ENCODE measurements at regions not wholly inside any gene's neighbourhood (a gene's known extent, or its start where the extent isn't known, plus 50 kb on each side); places are given as distances from the start of the nearest gene placed in this dataset.
A peak's percentile ranks its signal among the peaks of the same experiment; 100 is the strongest.

DNA sequence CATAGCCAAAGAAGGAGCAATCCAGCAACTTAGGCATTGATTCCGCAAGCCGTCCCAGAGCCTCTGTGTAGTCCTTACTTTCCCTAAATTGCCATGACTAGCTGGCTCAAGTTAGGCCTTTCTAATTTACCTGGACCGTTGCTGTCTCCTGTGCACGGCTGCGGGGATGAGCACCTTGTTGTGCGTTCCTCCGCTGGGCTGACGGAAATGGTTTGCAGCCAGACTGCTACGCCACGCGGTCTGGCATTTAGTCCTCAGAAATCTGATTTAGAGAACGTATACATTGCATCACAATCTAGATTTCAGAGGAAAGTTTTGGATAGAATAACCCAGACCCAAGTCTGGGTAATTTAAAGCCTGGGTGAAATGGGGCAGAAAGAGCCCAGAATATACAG, 133.2 kb upstream of the ARHGAP5 start:
- DNase-seq (ENCODE audit: low read depth) = no peak

DNA sequence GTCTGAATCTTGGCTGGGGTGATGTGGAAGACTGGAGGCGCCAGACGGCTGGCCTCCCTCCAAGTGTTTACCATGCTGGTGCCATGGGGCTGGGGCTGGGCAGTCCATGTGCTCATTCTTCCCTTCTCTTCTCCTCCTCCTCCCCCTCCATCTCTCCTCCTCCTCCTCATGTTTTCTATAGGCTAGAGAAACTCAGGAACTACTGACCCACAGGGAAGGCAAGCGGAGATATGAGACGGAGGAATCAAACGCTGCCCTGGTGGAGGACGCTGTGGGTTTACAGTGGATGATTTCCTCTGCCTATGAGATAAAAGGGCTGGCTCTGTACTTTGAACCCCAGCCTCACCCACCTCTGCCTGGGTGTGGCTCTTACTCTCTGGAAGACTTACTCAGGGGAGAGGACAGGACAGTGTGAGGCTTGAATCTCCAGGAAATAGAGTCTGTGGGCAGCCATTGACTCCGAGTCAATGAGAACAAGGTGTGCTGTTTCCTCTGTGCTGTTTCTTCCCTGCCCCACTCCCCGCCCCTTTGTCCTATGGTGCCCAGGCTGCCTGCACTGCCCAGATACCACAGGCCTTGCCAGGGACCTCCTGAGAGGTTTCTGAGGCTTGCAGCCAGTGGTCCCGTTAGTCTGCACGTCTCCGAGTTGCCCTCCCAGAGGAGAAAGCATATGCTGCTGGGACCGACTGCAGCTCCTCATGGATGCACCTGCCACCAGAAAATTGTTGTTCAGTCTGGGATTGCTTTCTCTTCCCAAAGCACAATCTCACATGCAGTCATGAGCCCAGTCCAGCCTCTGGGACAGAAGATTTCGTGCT, 132.6 kb upstream of the ARHGAP5 start:
- DNase-seq (ENCODE audit: low read depth) = peak; percentile 48

DNA sequence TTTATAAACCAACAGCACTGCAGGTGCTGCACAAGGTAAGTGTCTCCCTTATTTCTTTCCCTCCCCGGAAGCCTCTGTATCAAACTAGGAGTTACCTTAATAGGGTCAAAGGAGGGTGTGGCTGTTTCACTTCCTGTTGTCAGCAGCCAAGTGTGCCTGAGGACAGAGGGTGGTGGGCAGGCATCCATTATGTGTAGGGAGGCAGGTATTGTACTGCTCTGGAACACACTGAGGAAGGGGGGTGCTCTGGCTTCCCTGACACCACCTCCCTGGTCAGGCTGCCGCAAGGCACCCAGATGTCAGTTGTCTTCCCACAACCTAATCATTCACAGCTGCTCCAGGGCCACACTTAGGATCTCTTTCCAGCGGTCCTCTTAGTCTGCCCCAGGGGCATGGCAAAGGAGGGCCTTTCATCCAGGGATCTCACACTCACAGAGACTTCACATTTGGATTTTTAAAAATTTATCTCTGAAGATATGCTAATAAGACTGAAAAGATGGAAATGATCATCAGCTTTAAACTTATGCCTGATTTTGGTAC, 132.0 kb upstream of the ARHGAP5 start:
- no peak for DNase-seq (ENCODE audit: low read depth)

DNA sequence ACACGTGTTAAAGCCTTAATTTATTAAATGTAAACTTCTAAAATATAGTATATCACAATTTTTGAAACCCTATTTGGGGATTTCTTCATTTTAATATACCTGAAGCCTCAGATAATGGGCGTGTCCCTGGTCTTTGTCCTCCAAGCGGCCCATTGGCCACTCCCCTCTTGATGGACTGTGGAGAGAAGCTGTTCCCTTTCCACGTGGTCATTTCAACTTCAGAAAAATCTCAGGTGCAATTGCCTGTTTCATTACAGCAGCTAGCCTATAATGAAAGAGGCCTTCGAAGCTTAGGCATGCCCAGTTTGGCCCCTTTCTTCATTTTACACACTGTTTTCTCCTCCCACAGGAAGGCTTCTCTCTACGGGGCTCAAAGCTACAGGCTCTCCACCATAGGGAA, 131.4 kb upstream of the ARHGAP5 start:
- DNase-seq (ENCODE audit: low read depth) = no peak

DNA sequence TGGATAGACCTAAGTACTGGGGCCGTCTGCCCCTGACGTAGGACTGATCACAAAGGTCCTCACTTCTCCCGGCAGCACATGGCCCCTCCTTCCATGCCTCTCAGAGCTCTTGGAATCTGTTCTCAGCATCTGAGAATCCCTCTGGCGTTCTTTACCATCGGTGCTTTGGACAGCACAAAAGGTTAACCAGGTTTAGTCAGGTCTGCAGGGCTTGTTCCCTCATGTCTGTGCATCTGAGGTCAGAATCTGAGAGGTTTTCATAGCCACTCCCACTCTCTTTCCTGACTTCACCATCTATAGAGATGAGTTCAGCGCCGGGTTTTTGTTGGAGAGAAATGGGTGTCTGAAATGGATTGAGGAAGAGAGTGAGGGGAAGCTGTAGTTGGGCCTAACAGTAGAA, 130.0 kb upstream of the ARHGAP5 start:
- DNase-seq (ENCODE audit: low read depth) = no peak

DNA sequence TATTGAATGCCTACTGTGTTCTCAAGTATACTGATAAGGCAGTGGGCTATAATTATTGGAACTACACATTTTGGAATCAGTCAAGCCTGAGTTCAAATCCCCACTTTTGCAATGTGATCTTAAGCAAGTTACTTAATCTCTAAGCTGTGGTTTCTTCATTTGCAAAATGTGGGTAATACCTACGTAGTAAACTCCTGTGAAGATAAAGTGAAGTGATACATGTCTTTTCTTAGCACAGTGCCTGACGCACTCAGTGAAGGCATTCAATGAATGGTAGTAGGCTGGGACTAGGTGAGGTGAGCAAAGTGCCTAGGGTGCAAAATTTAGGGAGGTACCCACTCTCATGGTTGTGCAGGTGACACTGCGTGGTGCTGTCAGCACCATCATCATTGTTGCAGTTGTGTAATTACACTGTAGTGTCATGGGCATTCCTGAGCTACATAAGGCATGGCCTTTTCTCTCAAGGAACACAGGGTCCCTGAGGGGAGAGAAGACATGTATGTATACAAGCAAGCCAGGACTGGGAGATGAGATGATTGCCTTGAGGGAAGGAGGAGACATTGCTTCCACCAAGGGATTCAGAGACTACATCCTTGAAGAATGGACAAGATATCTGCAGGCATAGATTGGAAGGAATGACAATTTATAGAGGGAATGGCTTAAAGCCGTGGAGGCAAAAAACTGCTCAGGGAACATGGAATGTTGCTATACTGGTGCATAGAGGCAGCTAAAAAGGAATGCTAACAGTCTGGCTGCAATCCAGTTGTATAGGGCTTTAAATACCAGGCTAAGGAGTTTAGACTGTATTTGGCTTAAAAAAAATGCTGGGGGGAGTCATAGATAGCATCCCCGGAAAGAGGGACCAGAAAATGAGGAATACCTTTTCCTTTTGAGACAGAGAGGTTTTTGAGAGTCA, 129.2 kb upstream of the ARHGAP5 start:
- no peak for DNase-seq (ENCODE audit: low read depth)

DNA sequence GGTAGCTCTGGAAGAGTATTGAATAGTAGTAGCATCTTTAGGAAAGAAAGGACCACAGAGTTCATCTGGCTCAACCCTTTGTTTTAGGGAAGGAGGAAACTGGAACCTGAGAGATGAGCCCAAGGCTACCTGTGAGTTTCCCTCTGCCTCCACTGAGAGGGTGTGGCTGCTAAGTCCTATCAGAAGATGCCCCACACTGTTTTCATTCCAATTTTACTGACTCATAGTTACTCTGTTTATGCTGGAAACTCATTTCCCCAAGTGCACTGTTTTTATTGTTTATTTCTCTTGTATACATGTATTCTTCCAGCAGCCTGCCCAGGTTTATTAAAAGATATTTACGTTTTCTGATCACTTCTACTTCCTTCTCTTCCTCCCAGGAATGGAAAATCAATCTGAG, 127.4 kb upstream of the ARHGAP5 start:
- peak; percentile 63 for DNase-seq (ENCODE audit: low read depth)

DNA sequence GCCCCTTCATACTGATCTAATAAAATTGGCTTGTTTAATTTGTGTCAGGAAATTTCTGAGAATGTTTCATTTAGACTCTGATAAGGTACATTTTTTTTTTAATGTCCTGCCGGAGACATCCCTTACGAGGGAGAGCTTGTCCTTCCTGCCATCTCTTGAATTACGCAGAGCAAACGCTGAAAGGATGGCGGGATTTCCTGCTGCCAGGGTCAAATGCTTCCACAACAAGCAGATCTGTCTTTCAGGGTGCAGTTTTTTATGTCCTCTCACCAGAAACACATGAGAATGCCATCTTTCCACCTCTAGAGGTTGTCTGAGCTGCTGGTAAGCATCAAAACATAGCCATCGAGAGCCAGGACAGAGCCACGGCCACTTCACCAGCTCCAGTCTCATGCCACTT, 126.8 kb upstream of the ARHGAP5 start:
- no peak for DNase-seq (ENCODE audit: low read depth)

DNA sequence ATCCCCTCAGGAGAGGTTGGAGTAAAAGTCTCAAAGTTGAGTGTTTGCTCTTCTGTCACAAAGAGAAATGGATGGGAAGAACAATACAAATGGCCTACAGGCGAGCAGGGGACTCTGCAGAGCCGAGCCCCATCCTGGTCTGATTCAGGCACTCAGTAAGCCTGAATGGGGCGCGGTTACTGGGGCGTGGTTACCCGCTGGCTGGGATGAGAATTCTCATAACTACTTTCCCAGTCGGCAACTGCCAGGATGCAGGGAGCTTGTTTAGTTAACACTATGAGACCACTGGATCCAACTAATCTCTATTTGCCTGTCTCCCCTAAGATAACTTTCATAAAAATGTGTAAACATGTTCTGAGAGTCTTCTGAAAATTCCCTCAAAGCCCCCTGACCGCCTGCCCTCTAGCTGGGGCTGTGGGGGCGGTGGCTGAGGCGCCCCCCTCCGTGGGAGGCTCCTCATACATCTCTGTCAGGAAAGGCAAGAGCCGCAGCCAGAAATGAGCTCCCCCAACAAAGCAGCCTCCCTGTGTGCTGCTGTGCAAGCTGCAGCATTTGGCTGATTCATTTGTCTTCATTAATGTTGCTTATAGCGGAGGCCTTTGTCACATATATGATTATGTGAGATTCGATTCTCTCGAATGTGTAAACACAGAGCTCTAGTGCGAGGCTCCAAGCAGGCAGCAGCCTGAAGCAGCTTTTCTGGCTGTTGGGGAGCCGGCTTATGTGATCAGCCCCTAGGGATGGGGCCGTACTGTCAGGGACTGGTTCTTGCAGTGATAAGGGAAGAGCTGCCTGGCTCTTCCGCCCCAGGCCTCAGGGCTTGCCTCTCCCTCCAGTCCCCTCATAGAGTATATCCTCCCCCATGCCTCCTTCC, 126.1 kb upstream of the ARHGAP5 start:
- no peak for DNase-seq (ENCODE audit: low read depth)

DNA sequence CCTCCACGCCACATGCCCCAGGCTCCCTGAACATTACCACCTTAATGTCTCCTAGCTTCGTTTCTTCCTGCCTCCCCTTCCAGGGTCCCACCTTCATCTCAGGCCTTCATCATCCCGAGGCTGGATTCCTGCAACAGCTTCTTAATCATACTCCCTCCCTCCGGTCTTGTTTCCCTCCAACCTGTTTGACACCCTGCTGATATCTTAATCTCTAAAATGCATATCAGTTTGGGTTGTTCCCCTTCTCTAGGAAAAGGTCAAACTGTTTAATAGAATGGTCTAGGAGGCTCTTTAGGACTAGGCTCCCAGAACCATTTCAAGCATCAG, 125.5 kb upstream of the ARHGAP5 start:
- DNase-seq (ENCODE audit: low read depth) = no peak

DNA sequence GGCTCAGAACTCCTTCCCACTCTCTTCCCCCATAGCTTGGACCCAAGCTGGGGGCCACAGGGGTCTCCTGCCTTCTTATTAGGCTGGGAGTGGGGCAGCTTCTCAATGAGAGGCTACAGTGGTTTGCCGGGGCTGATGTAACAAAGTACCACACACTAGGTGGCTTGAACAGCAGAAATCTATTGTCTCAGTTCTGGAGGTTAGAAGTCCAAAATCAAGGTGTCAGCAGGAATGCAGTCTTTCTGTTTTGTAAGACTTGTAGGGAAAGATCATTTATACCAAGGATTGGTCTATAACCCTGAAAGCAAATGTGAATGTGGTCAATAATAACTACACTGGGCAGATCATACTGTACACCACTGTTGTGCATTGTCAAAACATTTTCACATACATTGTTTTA, 124.5 kb upstream of the ARHGAP5 start:
- DNase-seq (ENCODE audit: low read depth) = no peak

DNA sequence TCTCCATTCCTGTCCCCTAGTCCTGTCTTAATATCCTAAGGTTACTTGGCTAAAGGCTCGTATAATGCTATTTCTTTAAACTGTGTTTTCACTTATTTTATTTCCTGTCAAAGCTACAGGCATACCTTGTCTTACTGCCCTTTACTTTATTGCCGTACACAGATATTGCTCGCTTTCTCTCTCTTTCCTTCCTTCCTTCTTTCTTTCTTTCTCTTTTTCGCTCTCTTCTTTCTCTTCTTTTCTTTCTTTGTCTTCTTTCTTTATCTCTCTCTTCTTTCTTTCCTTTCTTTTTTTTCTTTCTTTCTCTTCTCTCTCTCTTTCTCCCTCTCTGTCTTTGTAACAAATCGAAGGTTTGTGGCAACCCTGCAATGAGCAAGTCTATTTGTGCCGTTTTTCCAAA, 123.9 kb upstream of the ARHGAP5 start:
- no peak for DNase-seq (ENCODE audit: low read depth)

DNA sequence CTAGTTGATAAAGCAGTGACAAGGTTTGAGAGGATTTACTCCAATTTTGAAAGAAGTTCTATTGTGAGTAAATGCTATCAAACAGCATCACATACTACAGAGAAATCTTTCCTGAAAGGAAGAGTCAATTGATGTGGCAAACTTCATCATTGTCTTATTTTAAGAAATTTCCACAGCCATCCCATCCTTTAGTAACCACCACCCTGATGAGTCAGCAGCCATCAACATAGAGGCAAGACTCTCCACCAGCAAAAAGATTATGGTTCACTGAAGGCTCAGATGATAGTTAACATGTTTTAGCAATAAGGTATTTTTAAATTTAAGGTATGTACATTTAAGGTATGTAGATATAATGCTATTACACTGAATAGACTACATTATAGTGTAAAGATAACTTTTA, 122.1 kb upstream of the ARHGAP5 start:
- DNase-seq (ENCODE audit: low read depth) = no peak

DNA sequence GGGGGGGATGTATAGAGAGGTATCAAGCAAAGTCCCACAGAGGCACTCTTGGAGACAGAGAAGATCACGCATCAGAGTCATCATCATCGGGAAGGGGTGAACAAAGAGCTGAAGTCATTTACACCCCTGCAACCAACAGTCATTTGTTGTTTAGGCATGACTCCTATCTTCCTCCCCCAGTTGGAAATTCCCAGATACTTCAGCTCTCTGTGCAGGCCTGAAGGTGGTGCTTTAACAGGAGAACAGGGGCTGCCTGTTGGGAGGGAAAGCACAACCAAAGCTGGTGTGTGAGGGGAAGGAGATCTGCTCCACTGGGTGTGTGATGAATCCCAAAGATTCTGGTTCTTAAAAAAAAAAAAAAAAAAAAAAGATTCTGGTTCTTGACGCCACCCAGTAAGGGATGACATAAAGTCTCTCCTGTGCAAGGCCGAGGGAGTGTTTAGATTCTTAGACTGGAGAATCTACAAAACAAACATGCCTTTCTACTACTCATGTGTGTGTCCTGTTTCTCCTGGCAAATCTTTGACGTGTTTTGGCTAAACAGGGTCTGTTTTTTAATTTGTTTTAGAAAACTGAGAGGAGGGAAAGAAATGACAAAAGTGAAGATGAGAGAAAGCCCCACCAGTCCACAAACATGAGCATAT, 121.0 kb upstream of the ARHGAP5 start:
- DNase-seq (ENCODE audit: low read depth) = peak; percentile 41

DNA sequence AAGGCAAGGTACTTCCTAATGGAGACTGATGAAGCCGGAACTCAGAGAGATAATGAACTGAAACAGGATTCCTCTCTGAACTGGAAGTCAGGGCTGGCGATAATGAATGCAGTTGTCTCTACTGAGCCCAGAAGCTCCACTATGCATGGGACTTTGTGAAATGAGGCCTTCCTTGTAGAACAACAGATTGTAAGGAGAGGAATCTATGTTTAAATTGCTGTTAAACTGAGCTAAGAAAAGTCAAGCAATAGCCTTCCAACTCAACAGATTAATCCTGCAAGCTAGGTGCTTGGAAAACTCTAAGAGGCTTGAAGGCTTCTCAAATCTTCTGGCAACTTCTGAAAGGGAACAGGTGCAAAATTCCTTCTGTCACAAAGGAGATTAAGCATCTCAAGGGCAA, 119.5 kb upstream of the ARHGAP5 start:
- no peak for DNase-seq (ENCODE audit: low read depth)

DNA sequence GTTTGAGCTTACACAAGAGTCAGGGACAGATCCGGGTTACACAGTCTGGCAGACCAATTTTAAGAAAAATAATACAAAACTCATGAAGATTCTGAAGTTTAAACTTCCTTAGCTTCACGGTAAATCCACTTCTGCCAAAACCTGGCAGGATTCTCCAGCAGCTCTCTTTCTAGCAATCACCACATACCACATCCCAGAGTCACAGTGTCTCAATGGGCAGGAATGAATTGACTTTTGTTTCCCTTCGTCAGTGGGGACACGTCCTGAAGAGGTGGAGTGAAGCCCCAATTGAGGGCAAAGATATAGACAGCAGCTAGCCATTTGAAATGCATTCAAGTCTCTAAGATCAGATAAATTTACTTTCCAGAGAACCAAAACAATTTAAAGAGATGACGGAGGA, 117.1 kb upstream of the ARHGAP5 start:
- DNase-seq (ENCODE audit: low read depth) = no peak

DNA sequence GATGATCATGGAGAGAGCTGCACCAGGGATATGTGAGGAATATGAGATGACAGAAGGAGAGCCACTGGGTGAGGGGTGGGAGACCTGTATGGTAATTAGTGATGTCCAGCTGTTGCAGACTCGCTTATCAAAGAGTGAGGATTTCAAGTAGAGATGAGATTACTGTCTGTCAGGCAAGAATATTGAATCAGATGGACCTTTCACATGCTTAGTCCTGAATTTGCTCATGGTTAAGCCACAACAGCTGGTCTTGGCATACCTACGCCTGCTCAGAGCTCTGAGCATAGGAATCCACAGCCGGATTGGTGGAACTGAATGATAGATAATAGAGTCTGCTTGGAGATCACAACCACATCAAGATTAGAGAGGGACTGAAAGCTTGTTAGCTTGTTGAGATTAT, 115.2 kb upstream of the ARHGAP5 start:
- DNase-seq (ENCODE audit: low read depth) = no peak

DNA sequence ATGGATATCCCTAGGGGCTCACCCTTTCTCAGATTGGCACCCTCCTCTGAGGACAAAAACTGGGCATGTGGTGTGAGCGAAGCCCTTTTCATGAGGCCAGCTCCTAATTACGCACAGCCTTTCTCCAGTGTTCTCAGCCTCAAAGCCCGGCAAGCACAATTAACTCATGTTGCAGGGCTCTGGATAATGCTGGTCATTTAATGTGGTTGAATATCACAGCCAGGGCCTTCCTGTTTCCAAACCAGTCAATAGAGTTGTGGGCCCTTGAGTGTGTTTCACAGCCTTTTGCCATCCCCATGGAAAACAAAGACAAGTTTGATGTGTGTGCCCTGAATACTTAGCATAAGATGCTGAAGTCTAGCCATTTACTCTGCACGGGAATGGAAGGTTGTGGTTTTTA, 114.2 kb upstream of the ARHGAP5 start:
- no peak for DNase-seq (ENCODE audit: low read depth)

DNA sequence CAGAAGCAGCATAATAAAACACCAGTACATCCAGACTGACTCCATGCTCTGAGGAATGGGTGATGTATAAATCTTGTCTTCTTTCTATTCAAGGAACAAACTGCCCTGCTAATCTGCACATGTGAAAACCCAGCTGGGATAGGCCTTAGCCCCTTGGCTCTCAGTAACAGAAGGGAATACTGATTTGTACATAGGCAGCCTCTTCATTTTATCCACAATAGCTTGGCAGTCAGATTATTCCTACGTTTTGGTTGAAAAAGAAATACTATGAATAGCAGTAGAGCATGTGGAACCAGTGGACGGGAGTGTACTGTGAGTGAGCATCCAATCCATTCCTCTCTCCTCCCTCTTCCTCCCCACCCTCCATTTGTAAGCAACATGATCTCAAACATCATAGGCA, 113.5 kb upstream of the ARHGAP5 start:
- no peak for DNase-seq (ENCODE audit: low read depth)

DNA sequence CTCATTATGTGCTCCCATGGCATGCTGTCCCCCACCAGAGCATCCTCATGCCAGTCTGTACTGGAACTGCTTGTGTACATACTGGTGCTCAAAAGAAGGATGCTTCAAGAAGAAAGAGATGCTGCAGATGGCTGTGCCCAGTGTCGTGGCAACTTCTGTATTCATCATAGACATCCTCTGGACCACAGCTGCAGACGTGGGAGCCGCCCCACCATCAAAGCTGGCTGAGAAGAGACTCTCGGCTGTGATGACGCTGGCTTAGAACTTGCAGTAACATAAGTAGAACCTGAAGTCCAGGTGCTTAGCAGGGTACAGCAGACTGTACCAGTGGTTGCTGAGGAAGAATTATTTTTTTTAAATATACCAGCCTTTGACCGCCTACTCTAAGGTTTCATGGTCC, 112.6 kb upstream of the ARHGAP5 start:
- no peak for DNase-seq (ENCODE audit: low read depth)

DNA sequence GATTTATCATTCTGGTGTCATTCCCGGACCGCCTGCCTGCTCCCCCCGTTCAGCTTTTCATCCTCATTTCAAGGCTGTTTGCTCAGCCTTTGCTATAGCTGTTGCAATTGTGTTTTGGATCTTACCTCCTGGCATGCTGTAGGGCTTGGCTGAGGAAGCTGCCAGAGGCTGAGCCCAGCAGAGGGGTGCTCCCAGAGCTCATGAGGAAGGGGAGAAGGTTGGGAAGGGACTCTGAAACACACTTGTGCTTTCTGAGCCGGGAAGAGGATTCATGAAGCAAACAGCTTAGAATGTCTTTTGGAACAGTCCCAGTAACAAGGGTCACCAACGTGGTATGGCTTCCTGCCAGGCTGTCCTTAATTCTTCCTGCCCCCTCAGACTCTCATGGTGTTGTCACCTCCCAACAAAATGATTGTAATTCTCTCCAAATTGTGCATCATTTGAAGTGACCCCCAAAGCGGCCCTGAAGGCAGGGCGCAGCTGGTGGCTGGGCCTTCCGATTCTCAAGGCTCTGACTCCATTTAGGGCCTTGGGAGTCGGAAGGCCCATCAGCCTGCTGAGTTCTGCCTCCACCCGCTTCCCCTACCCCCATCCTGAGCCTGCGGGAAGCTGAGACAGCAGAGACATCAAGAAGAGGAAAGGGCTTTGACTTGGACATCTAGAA, 111.9 kb upstream of the ARHGAP5 start:
- DNase-seq (ENCODE audit: low read depth) = peak; percentile 36

All from renal cortical epithelial cell (primary cell).